ENCODE measurements at regions not wholly inside any gene's neighbourhood (a gene's known extent, or its start where the extent isn't known, plus 50 kb on each side); places are given as distances from the start of the nearest gene placed in this dataset.
"Not testable (repeated sequence)": the region's sequence is repeated elsewhere in the genome, so short reads cannot be mapped to it uniquely, and the experiment has no call there.

GRCh38 chr6:144952456-144953240 is 667.5 kb downstream of the UTRN start:
- no peak for DNase-seq (ENCODE audit: low read depth, low spot score)

GRCh38 chr6:144953552-144954240 is 668.6 kb downstream of the UTRN start:
- no peak for DNase-seq (ENCODE audit: low read depth, low spot score)

GRCh38 chr6:144954241-144954556 is 669.1 kb downstream of the UTRN start:
- DNase-seq (ENCODE audit: low read depth, low spot score): no peak

- no peak for DNase-seq (ENCODE audit: low read depth, low spot score)
Observed at GRCh38 chr6:144955392-144955791, 670.3 kb downstream of the UTRN start.

DNA sequence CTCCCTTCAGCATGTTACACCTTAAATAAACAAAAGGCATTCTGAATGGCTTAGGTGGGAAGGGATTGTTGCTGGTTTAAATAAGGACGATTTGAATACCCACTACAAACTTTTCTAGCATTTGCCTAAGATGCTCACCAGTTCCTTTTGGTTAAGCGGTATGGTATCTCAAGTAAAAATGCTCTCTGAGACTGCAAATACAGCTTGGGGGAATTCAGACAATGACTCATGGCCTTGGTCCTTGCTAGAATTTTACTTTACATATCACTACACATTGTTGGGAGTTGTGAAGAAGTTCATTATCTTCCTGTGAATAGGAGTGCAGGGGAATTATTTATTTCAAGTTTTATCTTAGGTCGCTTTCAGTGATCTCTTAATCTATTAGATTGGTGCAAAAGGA is 670.7 kb downstream of the UTRN start:
- no peak for DNase-seq (ENCODE audit: low read depth, low spot score)

DNA sequence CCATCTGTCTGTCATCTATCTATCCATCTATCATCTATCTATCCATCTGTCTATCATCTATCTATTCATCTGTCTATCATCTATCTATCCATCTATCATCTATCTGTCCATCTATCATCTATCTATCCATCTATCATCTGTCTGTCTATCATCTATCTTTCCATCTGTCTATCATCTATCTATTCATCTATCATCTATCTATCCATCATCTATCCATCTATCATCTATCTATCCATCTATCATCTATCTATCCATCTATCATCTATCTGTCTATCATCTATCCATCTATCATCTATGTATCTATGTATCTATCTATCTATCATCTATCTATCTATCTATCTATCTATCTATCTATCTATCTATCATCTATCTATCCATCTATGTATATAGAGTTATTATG is 671.6 kb downstream of the UTRN start:
- DNase-seq (ENCODE audit: low read depth, low spot score): not testable (repeated sequence)

- no peak for DNase-seq (ENCODE audit: low read depth, low spot score)
Observed at GRCh38 chr6:144957236-144957937, 672.3 kb downstream of the UTRN start.

DNA sequence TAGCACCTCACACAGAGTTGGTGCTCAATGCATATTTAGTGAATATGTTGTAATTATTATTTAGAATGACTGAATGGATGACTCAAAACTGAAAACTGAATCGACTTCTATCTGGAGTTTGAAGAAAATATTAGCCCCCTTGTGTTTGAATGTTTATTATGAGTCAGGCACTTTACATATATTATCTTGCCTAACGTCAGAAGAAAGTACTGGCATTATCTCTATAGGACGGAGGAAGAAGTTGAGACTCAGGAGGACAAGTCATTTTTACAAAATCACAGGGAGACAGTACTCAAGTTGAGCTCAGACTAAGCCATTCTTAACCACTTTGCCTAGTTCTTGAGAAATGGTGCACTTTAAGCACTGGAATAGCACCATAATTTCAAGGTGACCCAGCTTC is 684.0 kb downstream of the UTRN start:
- DNase-seq (ENCODE audit: low read depth, low spot score): no peak

DNA sequence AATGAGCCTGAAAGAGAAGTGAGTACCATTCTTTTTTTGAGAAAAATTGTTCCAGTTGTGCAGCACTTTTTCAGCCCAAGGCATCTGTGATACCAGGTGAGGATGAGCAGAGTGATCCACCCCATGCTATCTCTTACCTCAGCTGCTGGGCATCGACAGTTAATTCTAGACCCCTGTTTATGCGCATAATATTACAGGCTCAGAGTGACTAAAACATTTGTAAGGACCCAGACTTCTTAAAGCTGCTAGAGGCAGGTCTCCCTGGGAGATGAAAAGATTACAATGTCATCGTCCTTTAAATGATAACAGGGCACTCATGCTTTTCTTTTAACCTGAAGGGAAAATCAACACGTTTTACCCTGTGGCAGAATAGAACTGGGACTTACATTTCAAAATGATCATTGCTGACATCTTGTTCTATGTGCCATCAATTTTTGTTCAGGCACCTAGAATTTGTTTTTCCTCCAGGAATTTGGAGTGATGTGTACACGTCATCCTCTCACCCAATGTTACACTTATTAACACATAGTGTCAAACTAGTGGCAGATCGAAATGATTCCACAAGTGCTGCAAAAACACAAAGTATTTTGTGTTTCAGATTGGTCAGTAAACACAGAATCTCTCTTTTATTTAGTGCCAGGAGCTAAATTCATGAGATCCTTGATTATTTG is 684.6 kb downstream of the UTRN start:
- no peak for DNase-seq (ENCODE audit: low read depth, low spot score)

DNA sequence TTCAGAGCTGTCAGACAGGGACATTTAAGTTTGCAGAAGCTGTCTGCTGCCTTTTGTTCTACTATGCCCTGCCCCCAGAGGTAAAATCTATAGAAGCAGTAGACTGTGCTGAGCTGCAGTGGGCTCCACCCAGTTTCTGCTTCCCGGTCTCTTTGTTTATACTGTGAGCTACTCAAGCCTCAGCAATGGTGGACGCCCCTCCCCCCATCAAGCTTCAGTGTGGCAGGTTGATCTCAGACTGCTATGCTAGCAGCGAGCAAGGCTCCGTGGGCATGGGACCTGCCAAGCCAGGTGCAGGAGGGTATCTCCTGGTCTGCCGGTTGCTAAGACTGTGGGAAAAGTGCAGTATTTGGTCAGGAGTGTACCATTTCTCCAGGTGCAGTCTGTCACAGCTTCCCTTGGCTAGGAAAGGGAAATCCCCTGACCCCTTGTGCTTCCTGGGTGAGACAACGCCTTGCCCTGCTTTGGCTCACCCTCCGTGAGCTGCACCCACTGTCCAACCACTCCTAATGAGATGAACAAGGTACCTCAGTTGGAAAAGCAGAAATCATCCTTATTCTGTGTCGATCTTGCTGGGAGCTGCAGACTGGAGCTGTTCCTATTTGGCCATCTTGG is 692.2 kb downstream of the UTRN start:
- not testable (repeated sequence) for DNase-seq (ENCODE audit: low read depth, low spot score)

GRCh38 chr6:144978208-144978607 is 693.1 kb downstream of the UTRN start:
- no peak for DNase-seq (ENCODE audit: low read depth, low spot score)

DNA sequence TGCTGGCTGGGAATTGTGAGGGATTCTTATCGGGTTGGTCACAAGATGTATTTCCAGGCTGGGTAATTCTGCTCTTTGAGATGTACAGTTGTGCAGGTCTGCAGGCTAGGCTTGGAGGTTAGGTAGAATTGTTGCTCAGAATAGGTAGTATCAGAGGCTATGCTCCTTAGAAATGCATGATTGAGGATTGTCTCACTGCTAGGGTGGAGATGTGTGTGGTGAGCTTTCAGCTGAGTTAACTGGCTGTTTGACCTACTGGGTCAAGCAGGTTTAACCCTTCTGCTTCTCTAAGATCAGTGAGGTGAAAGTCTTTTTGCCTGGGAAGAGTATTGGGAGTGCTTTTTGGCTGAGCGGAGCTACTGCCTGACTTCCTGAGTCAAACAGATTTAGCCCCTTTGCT is 701.1 kb downstream of the UTRN start:
- DNase-seq (ENCODE audit: low read depth, low spot score): no peak

DNA sequence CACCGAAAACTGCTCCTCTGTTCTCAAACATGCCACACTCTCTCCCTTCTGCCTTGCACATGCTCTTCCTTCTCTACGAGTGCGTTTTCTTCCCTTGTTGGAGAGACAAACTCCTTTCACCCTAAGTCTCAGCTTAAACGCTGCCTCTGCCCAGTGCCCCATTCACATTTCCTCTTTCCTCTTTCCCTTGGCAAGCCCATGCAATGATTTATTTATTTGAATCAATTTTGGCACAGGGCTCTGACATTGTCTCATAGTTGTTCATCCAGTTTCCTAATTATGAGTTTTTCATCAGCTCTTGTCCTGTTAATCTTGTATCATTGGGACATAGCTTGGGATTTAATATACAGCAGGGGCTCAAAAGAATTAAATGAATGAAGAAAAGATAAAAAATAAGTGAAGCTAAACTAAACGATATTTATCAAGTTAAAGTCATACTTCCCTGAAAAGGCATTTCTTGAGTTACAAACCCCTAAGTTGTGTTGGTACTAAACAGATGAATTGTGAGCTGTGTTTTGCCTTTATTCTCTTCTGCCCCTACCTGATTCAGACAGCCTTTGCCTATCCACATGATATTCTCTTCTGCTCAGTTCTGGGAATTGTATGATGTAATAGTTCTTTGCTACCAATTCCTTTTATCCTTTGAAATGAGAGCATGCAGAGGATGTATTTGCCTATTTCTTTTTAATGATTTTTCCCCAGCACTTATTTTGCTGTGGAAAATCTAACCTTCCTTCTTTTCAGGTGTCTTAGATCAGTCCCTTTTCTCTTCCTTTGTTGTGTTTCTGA is 704.4 kb downstream of the UTRN start:
- no peak for DNase-seq (ENCODE audit: low read depth, low spot score)

DNA sequence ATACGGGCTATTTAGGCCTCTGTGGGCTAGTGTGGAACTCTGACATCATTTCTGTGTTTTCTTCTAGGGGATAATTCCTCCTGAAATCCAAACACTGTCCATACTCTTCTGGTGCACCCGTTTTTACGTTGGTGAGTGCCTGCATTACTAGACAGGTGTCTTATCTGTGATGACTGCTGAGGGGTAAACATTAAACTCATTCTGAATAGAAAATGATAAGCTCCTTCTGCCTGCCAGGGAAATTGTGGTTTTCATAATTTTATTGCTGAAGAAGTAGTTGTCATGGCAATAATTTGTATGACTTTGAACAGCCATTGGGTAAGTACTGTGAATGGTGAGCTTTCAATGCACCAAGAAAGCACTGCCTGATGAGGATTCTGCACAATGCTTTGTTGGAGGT is 705.6 kb downstream of the UTRN start:
- DNase-seq (ENCODE audit: low read depth, low spot score): no peak

GRCh38 chr6:144993870-144994269 is 708.7 kb downstream of the UTRN start:
- peak; percentile 56 for DNase-seq (ENCODE audit: low read depth, low spot score)

DNA sequence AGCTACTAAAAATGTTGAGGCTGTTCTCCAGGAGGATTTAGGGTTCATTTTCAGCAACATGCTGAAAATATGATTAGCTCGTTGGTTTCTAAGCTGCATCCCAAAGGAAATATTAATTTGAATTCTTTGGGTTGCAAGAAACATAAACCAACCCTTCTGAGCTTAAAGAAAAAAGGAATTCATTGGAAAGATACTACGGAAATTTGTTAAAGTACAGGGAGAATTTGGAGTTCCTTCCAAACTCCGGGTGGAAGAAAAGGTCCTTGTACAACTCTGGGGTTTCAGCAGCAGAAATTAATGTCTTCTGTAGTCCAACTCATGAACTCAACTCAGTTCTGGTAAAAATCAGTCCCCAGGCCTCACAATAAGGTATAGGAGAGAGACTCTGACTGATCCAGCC is 712.9 kb downstream of the UTRN start:
- no peak for DNase-seq (ENCODE audit: low read depth, low spot score)

DNA sequence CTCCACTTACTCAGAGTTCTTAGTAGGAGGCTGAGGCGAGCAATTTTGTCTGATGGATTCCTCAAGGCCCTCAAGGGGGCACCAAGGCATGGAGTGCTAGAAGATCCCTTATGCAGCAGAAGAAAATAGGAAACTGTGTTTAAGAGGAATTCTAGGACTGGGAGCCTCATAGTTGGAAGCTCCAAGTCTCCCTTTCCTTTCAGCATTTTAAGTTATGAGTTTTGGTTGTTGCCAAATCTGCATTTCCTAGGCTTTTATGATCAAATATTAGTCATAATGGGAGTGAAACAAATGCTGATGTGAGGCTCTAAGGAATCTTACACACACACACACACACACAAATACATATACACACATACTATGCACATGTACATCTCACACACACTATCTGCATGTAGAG is 714.0 kb downstream of the UTRN start:
- DNase-seq (ENCODE audit: low read depth, low spot score): no peak

DNA sequence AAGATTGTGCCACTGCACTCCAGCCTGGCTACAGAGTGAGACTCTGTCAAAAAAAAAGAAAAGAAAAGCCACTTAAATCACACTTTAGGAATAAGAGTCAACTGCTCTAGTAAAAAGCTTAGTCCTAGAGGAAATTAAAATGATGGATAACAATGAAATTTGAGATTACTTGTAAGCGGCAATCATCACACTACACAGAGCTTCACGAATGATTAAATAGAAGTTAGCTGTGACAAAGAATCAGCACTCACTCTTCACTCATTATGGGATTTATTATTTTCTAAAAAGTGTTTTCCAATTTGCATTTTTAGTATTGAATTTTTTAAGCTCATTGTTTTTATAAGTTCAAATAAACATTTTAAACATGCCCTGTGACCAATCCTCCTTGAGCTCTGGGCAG is 718.0 kb downstream of the UTRN start:
- no peak for DNase-seq (ENCODE audit: low read depth, low spot score)

DNA sequence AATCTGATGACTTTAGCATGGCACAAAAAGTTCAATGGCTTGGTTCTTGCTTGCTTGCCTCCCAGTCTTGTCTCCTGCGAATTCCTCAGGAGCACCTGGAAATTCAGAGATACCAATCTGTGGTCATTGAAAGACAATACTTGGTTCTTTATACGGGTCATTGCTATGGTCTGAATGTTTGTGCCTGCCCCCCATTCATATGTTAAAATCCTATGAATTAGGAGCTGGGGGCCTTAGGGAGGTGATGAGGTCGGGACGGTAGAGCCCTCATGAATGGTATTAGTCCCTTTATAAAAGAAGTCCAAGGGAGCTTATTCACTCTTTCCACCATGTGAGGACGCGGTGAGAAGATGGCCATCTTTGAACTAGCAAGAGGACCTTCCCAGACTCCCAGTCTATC is 721.8 kb downstream of the UTRN start:
- no peak for DNase-seq (ENCODE audit: low read depth, low spot score)

DNA sequence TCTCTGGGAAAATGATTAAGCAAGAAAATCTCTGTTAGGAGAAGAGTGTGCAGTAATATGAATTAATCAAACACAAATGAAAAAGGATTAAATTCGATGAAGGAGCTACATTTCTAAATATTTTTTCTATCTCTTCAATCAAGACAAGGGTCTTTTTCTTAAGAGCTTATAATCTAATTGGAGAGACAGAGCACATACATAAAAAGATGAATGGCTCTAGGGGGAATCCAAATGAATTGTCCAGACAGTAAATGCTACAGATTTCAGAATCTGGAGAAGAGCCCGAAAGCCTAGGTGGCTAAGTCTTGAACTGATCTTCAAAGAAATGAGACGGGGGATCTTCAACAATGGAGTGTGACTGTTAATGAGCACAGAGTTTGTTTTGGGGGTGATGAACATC is 723.6 kb downstream of the UTRN start:
- DNase-seq (ENCODE audit: low read depth, low spot score): no peak

DNA sequence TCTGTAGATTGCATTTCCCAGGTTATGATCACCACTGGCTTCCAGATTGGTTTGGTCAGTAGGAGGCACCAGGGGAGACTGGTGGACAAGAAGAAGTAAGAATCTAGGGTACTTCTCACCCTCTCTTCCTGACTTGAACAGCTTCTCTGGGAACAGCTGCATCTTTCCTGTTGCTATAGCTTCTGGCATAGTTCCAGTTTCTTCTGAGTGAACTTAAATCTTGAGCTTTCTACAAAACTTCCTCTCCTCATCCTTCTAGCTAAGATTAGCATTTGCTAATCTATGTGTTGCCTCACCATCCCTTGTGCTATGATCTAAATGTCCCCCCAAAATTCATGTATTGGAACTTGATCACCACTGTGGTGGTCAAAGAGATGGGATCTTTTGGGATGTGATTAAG is 724.6 kb downstream of the UTRN start:
- DNase-seq (ENCODE audit: low read depth, low spot score): no peak
